GM19372 (cell line): ENCODE measurements at regions not wholly inside any gene's neighbourhood (a gene's known extent, or its start where the extent isn't known, plus 50 kb on each side); places are given as distances from the start of the nearest gene placed in this dataset.
"Not testable (repeated sequence)": the region's sequence is repeated elsewhere in the genome, so short reads cannot be mapped to it uniquely, and the experiment has no call there.

Experiments
- ATAC-seq: cut with Tn5 transposase; IDR thresholded peaks from one replicate; pipeline ENCODE4 v1.9.1; 2021; ENCODE audit warnings: mild to moderate bottlenecking, low read depth, moderate library complexity; ENCODE audit not compliant: unreplicated experiment

GRCh38 chr12:74595696-74596095, 58.1 kb downstream of the ATXN7L3B start:
- ATAC-seq, result no peak

GRCh38 chr12:74598819-74599218, 61.2 kb downstream of the ATXN7L3B start:
- no peak for ATAC-seq

- no peak for ATAC-seq
Measured at GRCh38 chr12:74599932-74600331, 62.3 kb downstream of the ATXN7L3B start.

- not testable (repeated sequence) for ATAC-seq
Measured at GRCh38 chr12:74600817-74601216, 63.2 kb downstream of the ATXN7L3B start.

- ATAC-seq, result no peak
Measured at GRCh38 chr12:74602881-74603672, 65.4 kb downstream of the ATXN7L3B start.

GRCh38 chr12:74608231-74608775, 70.7 kb downstream of the ATXN7L3B start:
- ATAC-seq, result no peak

GRCh38 chr12:74610711-74611110, 73.1 kb downstream of the ATXN7L3B start:
- ATAC-seq, result no peak

- ATAC-seq, result no peak
Measured at GRCh38 chr12:74614426-74614825, 76.8 kb downstream of the ATXN7L3B start.

GRCh38 chr12:74619084-74619483, 81.4 kb downstream of the ATXN7L3B start:
- ATAC-seq, result no peak

GRCh38 chr12:74619884-74620283, 82.2 kb downstream of the ATXN7L3B start:
- ATAC-seq, result no peak

- ATAC-seq, result no peak
Measured at GRCh38 chr12:74620921-74621320, 83.3 kb downstream of the ATXN7L3B start.

GRCh38 chr12:74624201-74624600, 86.6 kb downstream of the ATXN7L3B start:
- no peak for ATAC-seq

- ATAC-seq, result peak; percentile 55
Measured at GRCh38 chr12:74626397-74626796, 88.8 kb downstream of the ATXN7L3B start.

- no peak for ATAC-seq
Measured at GRCh38 chr12:74641262-74641661, 103.6 kb downstream of the ATXN7L3B start.

GRCh38 chr12:74641694-74642093, 104.1 kb downstream of the ATXN7L3B start:
- ATAC-seq, result no peak

- no peak for ATAC-seq
Measured at GRCh38 chr12:74644681-74645080, 107.0 kb downstream of the ATXN7L3B start.

GRCh38 chr12:74646831-74647230, 109.2 kb downstream of the ATXN7L3B start:
- ATAC-seq, result no peak

- ATAC-seq, result no peak
Measured at GRCh38 chr12:74647256-74647655, 109.6 kb downstream of the ATXN7L3B start.

- ATAC-seq, result no peak
Measured at GRCh38 chr12:74656251-74656650, 118.6 kb downstream of the ATXN7L3B start.

- ATAC-seq, result no peak
Measured at GRCh38 chr12:74660442-74660841, 122.8 kb downstream of the ATXN7L3B start.

- no peak for ATAC-seq
Measured at GRCh38 chr12:74663958-74664357, 126.3 kb downstream of the ATXN7L3B start.

- ATAC-seq, result no peak
Measured at GRCh38 chr12:74665690-74666089, 128.1 kb downstream of the ATXN7L3B start.
